ENCODE measurements at regions not wholly inside any gene's neighbourhood (a gene's known extent, or its start where the extent isn't known, plus 50 kb on each side); places are given as distances from the start of the nearest gene placed in this dataset.

GRCh38 chr9:119974026-119974425 lies 604.8 kb upstream of the BRINP1 start:
- no peak overlapping the region for H2BK120ac ChIP-seq (ENCODE audit: low read depth, low read length)
- H2BK5ac ChIP-seq (ENCODE audit: low read length) = no peak overlapping the region
- H3K27me3 ChIP-seq (ENCODE audit: control insufficient read depth in 3 of 3, insufficient read depth in 3 of 3, low read depth in 1 of 3, low read length in 3 of 3) = no peaks in the 10 kb centered on the region
- no peaks in the 10 kb centered on the region for H3K79me1 ChIP-seq (ENCODE audit: low read depth, low read length)
- no peak overlapping the region for H2AFZ ChIP-seq (ENCODE audit: low read length)
- no peaks in the 10 kb centered on the region for H3K9me3 ChIP-seq (replicated peaks in 1 of 2; ENCODE audit: control insufficient read depth in 2 of 2, insufficient read depth in 1 of 2, low read depth in 1 of 2, low read length in 2 of 2)
- H3K9ac ChIP-seq (ENCODE audit: low read depth, low read length, poor library complexity) = no peak overlapping the region
- no peak for DNase-seq (ENCODE audit: low spot score)
- H4K91ac ChIP-seq (ENCODE audit: low read depth, low read length, poor library complexity) = no peak overlapping the region
- no peak overlapping the region for H4K8ac ChIP-seq (ENCODE audit: low read depth, low read length)
- H3K27ac ChIP-seq (replicated peaks; ENCODE audit: low read length) = no peak overlapping the region
- H3K4ac ChIP-seq (ENCODE audit: low read length) = no peak overlapping the region
- peaks cover 0 to 2% of the 10 kb centered on the region in 2 donors for H3K4me1 ChIP-seq (ENCODE audit: control insufficient read depth in 2 of 2, insufficient read depth in 1 of 2, low read depth in 1 of 2, low read length in 2 of 2)
- H3K14ac ChIP-seq (ENCODE audit: low read length) = no peak overlapping the region
- H2AK5ac ChIP-seq (ENCODE audit: low read depth, low read length) = no peak overlapping the region
- no CpG with 5 or more reads among the region's 2 CpGs for WGBS, 2 donors (ENCODE audit: extremely low coverage in 2 of 2, insufficient read length in 2 of 2, insufficient replicate concordance in 1 of 2)
- H3K4me3 ChIP-seq (ENCODE audit: low read length in 2 of 2) = no peak overlapping the region
- H3K18ac ChIP-seq (ENCODE audit: low read length) = no peak overlapping the region
- no peak overlapping the region for H3K4me2 ChIP-seq (ENCODE audit: insufficient read depth, low read length, poor library complexity, severe bottlenecking)
- no peak overlapping the region for H2BK15ac ChIP-seq (ENCODE audit: low read length)
- no peak overlapping the region for H3K23ac ChIP-seq (ENCODE audit: low read depth, low read length, poor library complexity)
- no peaks in the 10 kb centered on the region for H3K36me3 ChIP-seq (replicated peaks in 1 of 2; ENCODE audit: control insufficient read depth in 2 of 2, insufficient read depth in 2 of 2, low read length in 2 of 2)
- H2BK12ac ChIP-seq (ENCODE audit: low read length) = no peak overlapping the region

- no CpG with 5 or more reads among the region's 17 CpGs for WGBS, 2 donors (ENCODE audit: extremely low coverage in 2 of 2, insufficient read length in 2 of 2, insufficient replicate concordance in 1 of 2)
- Histone ChIP-seq H3K4me1 (ENCODE audit: control insufficient read depth in 2 of 2, insufficient read depth in 1 of 2, low read depth in 1 of 2, low read length in 2 of 2) (peaks cover 0 to 3% of the 10 kb centered on the region in 2 donors), H2BK12ac (ENCODE audit: low read length) (no peak overlapping the region), H2BK120ac (ENCODE audit: low read depth, low read length) (no peak overlapping the region), H3K27me3 (ENCODE audit: control insufficient read depth in 3 of 3, insufficient read depth in 3 of 3, low read depth in 1 of 3, low read length in 3 of 3) (no peaks in the 10 kb centered on the region), H2AFZ (ENCODE audit: low read length) (no peak overlapping the region), H2BK15ac (ENCODE audit: low read length) (no peak overlapping the region), H3K9me3 (replicated peaks in 1 of 2; ENCODE audit: control insufficient read depth in 2 of 2, insufficient read depth in 1 of 2, low read depth in 1 of 2, low read length in 2 of 2) (no peaks in the 10 kb centered on the region), H3K23ac (ENCODE audit: low read depth, low read length, poor library complexity) (no peak overlapping the region), H3K79me1 (ENCODE audit: low read depth, low read length) (no peaks in the 10 kb centered on the region), H4K8ac (ENCODE audit: low read depth, low read length) (no peak overlapping the region), H3K18ac (ENCODE audit: low read length) (peak overlapping the region; percentile 49), H4K91ac (ENCODE audit: low read depth, low read length, poor library complexity) (no peak overlapping the region), H2BK5ac (ENCODE audit: low read length) (no peak overlapping the region), H2AK5ac (ENCODE audit: low read depth, low read length) (no peak overlapping the region), H3K14ac (ENCODE audit: low read length) (peak overlapping the region; percentile 78), H3K4me3 (ENCODE audit: low read length in 2 of 2) (no peak overlapping the region), H3K9ac (ENCODE audit: low read depth, low read length, poor library complexity) (no peak overlapping the region), H3K4me2 (ENCODE audit: insufficient read depth, low read length, poor library complexity, severe bottlenecking) (no peak overlapping the region), H3K27ac (replicated peaks; ENCODE audit: low read length) (no peak overlapping the region), H3K36me3 (replicated peaks in 1 of 2; ENCODE audit: control insufficient read depth in 2 of 2, insufficient read depth in 2 of 2, low read length in 2 of 2) (no peaks in the 10 kb centered on the region), H3K4ac (ENCODE audit: low read length) (no peak overlapping the region)
- peak; percentile 63 for DNase-seq (ENCODE audit: low spot score)
Measured at GRCh38 chr9:119968836-119969707, 599.8 kb upstream of the BRINP1 start.

- Histone ChIP-seq H2BK120ac (ENCODE audit: low read depth, low read length) (no peak overlapping the region), H3K9me3 (replicated peaks in 1 of 2; ENCODE audit: control insufficient read depth in 2 of 2, insufficient read depth in 1 of 2, low read depth in 1 of 2, low read length in 2 of 2) (no peaks in the 10 kb centered on the region), H3K14ac (ENCODE audit: low read length) (no peak overlapping the region), H3K4me2 (ENCODE audit: insufficient read depth, low read length, poor library complexity, severe bottlenecking) (no peak overlapping the region), H3K23ac (ENCODE audit: low read depth, low read length, poor library complexity) (no peak overlapping the region), H3K4ac (ENCODE audit: low read length) (no peak overlapping the region), H3K9ac (ENCODE audit: low read depth, low read length, poor library complexity) (no peak overlapping the region), H2AFZ (ENCODE audit: low read length) (no peak overlapping the region), H3K18ac (ENCODE audit: low read length) (no peak overlapping the region), H2BK5ac (ENCODE audit: low read length) (no peak overlapping the region), H3K4me1 (ENCODE audit: control insufficient read depth in 2 of 2, insufficient read depth in 1 of 2, low read depth in 1 of 2, low read length in 2 of 2) (peaks cover 2 to 7% of the 10 kb centered on the region in 2 donors), H4K91ac (ENCODE audit: low read depth, low read length, poor library complexity) (no peak overlapping the region), H3K4me3 (ENCODE audit: low read length in 2 of 2) (no peak overlapping the region), H2AK5ac (ENCODE audit: low read depth, low read length) (no peak overlapping the region), H3K27ac (replicated peaks; ENCODE audit: low read length) (no peak overlapping the region), H3K27me3 (ENCODE audit: control insufficient read depth in 3 of 3, insufficient read depth in 3 of 3, low read depth in 1 of 3, low read length in 3 of 3) (no peaks in the 10 kb centered on the region), H3K36me3 (replicated peaks in 1 of 2; ENCODE audit: control insufficient read depth in 2 of 2, insufficient read depth in 2 of 2, low read length in 2 of 2) (no peaks in the 10 kb centered on the region), H2BK12ac (ENCODE audit: low read length) (no peak overlapping the region), H2BK15ac (ENCODE audit: low read length) (no peak overlapping the region), H3K79me1 (ENCODE audit: low read depth, low read length) (no peaks in the 10 kb centered on the region), H4K8ac (ENCODE audit: low read depth, low read length) (no peak overlapping the region)
- WGBS, 2 donors (ENCODE audit: extremely low coverage in 2 of 2, insufficient read length in 2 of 2, insufficient replicate concordance in 1 of 2) = no CpG with 5 or more reads among the region's 6 CpGs
- no peak for DNase-seq (ENCODE audit: low spot score)
Measured at GRCh38 chr9:119967867-119968535, 598.8 kb upstream of the BRINP1 start.

GRCh38 chr9:119963798-119964372 lies 594.6 kb upstream of the BRINP1 start:
- no peak overlapping the region for H3K4me3 ChIP-seq (ENCODE audit: low read length in 2 of 2)

More at GRCh38 chr9:119963798-119964372, 594.6 kb upstream of the BRINP1 start:
- Histone ChIP-seq H4K91ac (ENCODE audit: low read depth, low read length, poor library complexity) (no peak overlapping the region), H2BK5ac (ENCODE audit: low read length) (no peak overlapping the region), H3K18ac (ENCODE audit: low read length) (no peak overlapping the region), H2BK120ac (ENCODE audit: low read depth, low read length) (no peak overlapping the region), H4K8ac (ENCODE audit: low read depth, low read length) (no peak overlapping the region), H3K4ac (ENCODE audit: low read length) (no peak overlapping the region), H3K4me1 (ENCODE audit: control insufficient read depth in 2 of 2, insufficient read depth in 1 of 2, low read depth in 1 of 2, low read length in 2 of 2) (peaks cover 2 to 6% of the 10 kb centered on the region in 2 donors), H3K27me3 (ENCODE audit: control insufficient read depth in 3 of 3, insufficient read depth in 3 of 3, low read depth in 1 of 3, low read length in 3 of 3) (no peaks in the 10 kb centered on the region), H3K79me1 (ENCODE audit: low read depth, low read length) (no peaks in the 10 kb centered on the region), H3K4me2 (ENCODE audit: insufficient read depth, low read length, poor library complexity, severe bottlenecking) (no peak overlapping the region), H3K9ac (ENCODE audit: low read depth, low read length, poor library complexity) (no peak overlapping the region), H2AK5ac (ENCODE audit: low read depth, low read length) (no peak overlapping the region), H3K14ac (ENCODE audit: low read length) (no peak overlapping the region), H3K23ac (ENCODE audit: low read depth, low read length, poor library complexity) (no peak overlapping the region), H3K36me3 (replicated peaks in 1 of 2; ENCODE audit: control insufficient read depth in 2 of 2, insufficient read depth in 2 of 2, low read length in 2 of 2) (no peaks in the 10 kb centered on the region), H3K27ac (replicated peaks; ENCODE audit: low read length) (peak overlapping the region; percentile 62), H3K9me3 (replicated peaks in 1 of 2; ENCODE audit: control insufficient read depth in 2 of 2, insufficient read depth in 1 of 2, low read depth in 1 of 2, low read length in 2 of 2) (no peaks in the 10 kb centered on the region), H2BK12ac (ENCODE audit: low read length) (no peak overlapping the region), H2AFZ (ENCODE audit: low read length) (no peak overlapping the region), H2BK15ac (ENCODE audit: low read length) (no peak overlapping the region)
- peak; percentile 78 for DNase-seq (ENCODE audit: low spot score)
- no CpG with 5 or more reads among the region's 5 CpGs for WGBS, 2 donors (ENCODE audit: extremely low coverage in 2 of 2, insufficient read length in 2 of 2, insufficient replicate concordance in 1 of 2)

Data from neuronal stem cell (in vitro differentiated cells).